GM21576 (cell line): ENCODE measurements at regions not wholly inside any gene's neighbourhood (a gene's known extent, or its start where the extent isn't known, plus 50 kb on each side); places are given as distances from the start of the nearest gene placed in this dataset.
A peak's percentile ranks its signal among the peaks of the same experiment; 100 is the strongest.
"Not testable (repeated sequence)": the region's sequence is repeated elsewhere in the genome, so short reads cannot be mapped to it uniquely, and the experiment has no call there.

ENCODE experiments used
- ATAC-seq: cut with Tn5 transposase; IDR thresholded peaks from one replicate; pipeline ENCODE4 v1.9.1; 2021; ENCODE audit warnings: mild to moderate bottlenecking, moderate library complexity; ENCODE audit not compliant: unreplicated experiment

DNA sequence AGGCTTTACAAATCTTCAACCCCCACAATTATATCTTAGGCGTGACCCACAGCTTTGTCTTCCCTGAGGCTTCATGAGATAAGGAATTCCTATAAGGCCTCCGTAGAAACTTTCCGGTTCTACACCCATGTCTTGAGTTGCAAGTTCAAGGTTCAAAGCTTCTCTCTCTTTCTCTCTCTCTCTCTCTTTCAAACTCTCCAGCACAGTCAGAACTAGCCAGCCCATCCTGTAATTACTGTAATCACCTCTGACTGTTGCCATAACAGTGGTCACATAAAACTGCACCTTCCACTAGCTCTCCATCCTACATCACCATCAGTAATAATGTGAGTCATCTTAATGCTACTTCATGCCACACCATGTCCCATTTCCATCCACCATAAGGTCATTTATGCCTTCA is 90.0 kb upstream of the NFASC start:
- ATAC-seq: no peak

DNA sequence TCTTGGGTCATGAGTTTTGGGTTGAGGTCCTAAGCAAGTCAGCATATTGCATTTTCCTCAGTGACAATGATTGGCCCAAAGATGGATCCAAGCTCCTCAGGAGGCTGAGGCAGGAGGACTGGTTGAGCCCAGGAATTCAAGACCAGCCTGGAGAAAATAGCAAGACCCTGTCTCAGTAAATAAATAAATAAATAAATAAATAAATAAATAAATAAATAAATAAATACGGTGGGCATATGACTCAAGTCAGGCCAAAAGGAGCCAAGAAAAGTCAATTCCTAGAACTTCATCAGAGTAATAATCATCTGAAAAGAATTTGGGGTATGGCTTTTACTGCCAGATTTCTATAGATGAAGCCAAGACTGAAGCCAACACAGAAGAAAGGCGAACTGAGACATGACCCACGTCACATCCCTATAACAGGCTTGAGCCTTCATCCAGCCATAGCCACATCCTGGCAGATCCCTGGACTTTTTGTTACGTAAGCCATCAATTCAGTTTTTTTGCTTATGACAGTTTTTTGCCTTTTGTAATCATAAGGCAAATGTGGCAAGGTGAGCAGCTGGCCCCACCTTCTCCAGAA is 88.5 kb upstream of the NFASC start:
- no peak for ATAC-seq

DNA sequence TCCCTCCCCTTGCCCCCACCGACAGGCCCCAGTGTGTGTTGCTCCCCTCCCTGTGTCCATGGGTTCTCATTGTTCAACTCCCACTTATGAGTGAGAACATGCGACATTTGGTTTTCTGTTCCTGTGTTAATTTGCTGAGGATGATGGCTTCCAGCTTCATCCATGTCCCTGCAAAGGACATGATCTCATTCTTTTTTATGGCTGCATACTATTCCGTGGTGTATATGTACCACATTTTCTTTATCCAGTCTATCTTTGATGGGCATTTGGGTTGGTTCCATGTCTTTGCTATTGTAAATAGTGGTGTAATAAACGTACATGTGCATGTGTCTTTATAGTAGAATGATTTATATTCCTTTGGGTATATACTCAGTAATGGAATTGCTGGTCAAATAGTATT is 85.6 kb upstream of the NFASC start:
- not testable (repeated sequence) for ATAC-seq

DNA sequence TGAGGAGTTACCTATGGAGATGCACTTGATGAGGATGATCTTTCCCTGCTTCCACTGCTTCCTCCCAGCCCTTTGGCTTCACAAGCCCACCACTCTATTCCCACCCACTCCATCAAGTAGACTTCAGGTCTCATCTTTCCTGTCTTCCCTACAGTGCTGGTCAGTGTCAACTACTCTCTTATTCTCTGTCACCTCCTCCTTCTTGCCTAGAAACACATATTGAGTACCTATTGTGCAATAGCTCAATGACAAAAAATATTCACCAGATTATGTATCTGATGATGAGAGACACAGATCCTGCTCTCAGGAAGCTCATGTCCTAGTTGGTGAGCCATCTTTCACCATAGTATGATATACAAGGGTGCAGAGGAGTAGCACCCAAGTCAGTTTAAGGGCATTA is 82.2 kb upstream of the NFASC start:
- no peak for ATAC-seq

DNA sequence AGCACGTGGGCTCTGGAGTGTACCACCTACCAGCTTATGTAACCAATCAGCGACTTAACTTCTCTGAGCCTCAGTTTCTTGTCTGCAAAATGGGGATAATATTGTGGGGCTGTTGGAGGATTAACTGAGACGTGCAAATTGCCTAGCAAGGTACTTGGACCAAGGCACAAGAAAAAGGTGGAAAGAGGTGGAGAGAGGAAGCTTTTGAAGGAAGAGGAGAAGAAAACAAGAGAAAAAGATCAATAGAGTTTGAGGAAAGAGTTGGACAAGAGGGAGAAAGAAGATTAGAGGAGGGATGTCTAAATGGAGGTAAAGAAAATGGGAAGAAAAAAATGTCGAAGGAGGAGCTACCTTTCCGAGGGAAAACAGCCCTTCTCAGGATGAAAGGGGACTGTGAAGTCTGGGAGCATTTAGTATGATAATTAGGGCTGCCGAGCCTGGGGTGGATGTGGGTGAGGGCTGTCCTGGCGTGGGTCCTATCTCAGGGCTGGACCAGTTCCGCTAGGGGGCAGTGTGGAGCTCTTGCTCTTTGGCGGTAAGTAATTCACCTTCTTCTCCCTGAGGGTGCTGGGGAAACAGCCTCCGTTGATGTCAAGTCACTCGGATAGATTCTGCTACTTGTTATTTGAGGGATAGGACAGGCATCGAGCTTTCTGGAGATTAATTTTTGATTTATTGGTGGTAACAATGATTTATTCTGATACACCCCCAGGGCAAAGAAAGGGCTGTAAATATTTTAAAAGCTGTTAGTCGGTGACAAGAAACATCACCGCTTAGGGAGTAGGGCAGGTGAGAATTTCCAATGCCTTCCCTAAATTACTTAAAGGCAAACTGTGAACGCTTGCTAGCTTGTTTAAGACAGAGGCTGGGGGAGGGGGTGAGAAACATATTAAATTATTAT is 79.0 kb upstream of the NFASC start:
- ATAC-seq: no peak

DNA sequence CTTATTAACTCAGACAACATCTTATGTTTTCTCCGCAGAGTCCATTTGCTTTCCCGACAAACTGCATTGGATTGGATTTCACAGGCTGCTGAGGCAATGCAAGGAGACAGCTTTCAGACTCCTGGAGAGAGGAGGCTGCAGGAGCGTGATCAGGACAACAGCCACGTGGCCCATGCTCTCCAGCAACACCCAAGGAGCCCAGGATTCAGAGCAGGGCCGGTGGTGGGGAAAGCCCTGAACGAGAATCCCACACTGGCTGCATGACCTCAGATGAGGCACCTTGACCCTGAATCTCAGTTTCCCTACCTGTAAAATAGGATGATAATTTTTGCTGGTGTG is 78.3 kb upstream of the NFASC start:
- ATAC-seq: no peak

DNA sequence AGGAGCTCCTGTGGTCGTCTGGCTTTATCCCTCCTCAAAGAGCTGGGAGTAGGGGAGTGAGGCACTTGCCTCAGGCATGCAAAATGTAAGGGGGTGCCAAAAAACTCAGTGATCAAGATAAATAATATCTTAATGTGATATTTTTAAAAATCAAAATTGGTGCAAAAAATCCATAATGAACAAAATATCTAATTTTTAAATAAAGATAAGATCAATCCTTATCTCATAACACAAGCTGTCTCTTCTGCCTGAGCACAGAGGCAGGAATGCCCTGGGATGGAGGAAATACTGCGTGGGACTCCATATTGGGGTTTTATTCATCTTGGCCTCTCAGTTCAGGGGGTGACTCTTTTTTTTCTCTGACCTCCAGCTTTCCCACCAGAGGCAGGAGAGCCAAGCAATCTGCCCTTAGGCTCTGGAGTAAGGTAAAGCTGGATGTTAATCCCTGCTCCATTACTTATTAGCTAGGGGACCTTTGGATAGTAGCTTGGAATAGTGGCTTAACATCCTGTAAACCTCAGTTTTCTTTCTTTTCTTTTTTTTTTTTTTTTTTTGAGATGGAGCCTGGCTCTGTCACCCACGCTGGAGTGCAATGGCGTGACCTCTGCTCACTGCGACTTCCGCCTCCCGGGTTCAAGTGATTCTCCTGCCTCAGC is 77.3 kb upstream of the NFASC start:
- ATAC-seq: no peak

DNA sequence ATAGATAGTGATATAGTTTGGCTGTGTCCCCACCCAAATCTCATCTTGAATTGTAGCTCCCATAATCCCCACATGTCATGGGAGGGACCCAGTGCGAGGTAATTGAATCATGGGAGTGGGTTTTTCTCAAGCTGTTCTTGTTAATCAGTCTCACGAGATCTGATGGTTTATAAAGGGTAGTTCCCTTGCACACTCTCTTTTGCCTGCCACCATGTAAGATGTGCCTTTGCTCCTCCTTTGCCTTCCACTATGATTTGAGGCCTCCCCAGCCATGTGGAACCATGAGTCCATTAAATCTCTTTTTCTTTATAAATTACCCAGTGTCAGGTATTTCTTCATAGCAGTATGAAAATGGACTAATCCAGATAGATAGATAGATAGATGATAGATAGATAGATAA is 73.8 kb upstream of the NFASC start:
- ATAC-seq: not testable (repeated sequence)

DNA sequence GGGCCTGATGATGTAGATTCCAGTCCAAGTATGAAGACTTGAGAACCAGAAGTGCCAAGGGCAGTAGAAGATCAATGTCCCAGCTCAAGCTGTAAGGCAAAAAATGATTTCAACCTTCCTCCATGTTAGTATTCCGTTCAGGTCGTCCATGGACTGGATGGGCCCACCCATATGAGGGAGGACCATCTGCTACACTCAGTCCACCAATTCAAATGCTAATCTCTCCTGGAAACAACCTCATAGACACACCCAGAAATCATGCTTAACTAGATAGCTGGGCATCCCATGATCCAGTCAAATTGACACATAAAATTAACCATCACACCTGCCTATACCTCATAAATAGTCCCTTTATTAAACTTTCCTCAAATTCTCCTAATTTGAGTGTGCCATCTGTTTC is 73.3 kb upstream of the NFASC start:
- ATAC-seq: no peak

- no peak for ATAC-seq
Observed at GRCh38 chr1:204799630-204800029, 71.0 kb upstream of the NFASC start.

GRCh38 chr1:204801211-204801610 is 69.5 kb upstream of the NFASC start:
- no peak for ATAC-seq

- ATAC-seq: no peak
Observed at GRCh38 chr1:204802401-204803175, 68.1 kb upstream of the NFASC start.

- ATAC-seq: no peak
Observed at GRCh38 chr1:204803607-204804006, 67.1 kb upstream of the NFASC start.

DNA sequence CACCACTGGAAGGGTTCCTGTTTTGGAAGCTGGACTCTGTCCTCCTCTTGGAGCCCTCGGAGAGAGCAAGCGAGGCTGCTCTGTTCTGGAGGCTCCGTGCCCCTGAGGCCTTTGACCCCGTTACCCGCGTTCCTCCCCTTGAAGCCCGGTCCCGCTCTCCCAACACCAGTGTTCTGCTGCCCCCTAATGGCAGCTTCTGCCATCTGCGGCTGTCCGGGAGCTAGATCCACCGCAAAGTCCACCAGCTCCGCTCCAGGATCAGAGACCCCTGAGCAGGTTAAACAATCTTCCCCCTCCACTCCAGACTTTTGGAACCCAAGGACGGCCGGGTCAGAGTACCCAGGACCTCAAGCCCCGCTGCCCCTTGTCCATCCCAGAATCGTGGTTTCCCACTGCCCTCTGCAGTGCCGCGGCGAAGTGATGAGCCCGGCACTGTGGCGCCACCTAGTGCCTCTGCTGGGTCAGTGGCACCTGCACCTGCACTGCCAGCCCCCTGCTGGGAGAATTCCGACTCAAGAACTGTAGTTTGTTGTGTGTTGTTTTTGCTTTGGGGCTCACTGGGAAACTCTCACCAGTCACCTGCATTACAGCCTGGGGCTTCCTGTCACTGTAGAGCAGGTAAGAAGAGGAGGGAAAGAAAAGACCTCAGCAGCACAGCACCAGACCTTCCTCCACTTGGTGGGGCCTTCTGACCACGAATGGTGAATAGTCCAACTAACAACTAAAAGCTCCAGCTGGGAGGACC is 63.5 kb upstream of the NFASC start:
- peak; percentile 80 for ATAC-seq

- ATAC-seq: no peak
Observed at GRCh38 chr1:204809488-204809887, 61.2 kb upstream of the NFASC start.

DNA sequence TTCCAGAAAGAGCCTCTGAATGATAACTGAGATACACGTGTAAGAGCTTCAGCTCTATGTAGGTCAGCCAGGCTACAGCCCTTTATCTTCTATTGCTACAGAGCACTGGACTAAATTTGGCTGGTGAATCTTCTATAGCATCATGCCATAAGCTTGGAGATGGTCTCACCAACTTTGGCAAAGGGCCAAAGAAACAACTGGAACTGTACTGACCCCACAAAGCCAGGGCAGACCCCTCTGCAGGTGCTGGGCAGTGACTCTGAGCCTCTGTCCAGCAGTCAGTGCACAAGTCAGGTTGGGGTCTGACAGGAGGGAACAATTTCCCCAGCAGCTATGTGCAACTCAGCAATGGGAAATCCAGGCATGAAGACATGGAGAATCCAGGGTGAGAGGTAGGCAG is 57.8 kb upstream of the NFASC start:
- no peak for ATAC-seq

DNA sequence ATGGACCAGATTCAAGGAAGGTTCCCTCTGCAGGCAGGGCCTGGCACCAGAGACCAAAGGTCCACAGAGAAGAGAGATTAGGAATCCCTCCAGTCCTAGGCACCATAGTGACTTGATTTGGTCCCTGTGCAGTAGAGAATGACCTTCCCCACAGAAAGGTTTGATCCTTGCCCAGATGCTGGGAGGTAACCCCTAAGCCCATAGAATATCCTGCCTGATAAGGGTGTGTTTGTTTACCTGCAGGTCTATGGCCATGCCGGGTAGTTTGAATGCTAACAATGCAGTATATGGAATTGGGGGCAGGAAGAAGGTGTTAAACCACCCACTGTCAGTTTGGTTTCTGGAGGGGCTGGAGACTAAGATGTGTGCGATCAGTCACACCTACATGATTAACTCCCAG is 57.1 kb upstream of the NFASC start:
- no peak for ATAC-seq

- no peak for ATAC-seq
Observed at GRCh38 chr1:204814166-204814884, 56.3 kb upstream of the NFASC start.

DNA sequence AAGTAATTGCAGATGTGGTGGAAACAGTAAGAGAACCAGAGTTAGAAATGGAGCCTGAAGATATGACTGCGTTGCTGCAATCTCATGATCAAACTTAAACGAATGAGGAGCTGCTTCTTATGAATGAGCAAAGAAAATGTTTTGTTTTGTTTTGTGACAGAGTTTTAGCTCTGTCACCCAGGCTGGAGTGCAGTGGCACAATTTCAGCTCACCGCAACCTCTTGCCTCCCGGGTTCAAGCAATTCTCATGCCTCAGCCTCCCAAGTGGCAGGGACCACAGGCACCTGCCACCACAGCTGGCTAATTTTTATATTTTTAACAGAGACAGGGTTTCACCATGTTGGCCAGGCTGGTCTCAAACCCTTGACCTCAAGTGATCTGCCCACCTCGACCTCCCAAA is 53.3 kb upstream of the NFASC start:
- ATAC-seq: no peak

DNA sequence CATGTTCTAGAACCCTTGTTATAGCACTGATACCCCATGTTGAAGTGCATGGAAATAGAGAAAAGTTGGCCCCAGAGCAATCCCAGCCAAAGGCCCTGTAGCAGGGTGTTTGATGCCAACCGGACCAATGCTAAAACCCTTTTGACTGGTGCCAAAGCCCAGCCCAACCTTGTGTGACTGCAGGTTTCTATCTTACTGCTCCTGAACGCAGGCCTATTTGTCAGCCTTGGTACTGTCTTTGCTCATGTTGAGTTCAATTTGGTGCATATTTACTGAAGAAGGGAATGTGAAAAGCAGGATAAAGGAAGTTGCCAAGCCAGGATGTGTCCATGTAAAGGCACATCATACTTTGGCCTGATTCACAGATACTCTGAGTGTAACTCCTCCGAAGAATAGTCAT is 51.7 kb upstream of the NFASC start:
- ATAC-seq: no peak
